ENCODE measurements at regions not wholly inside any gene's neighbourhood (a gene's known extent, or its start where the extent isn't known, plus 50 kb on each side); places are given as distances from the start of the nearest gene placed in this dataset.

DNA sequence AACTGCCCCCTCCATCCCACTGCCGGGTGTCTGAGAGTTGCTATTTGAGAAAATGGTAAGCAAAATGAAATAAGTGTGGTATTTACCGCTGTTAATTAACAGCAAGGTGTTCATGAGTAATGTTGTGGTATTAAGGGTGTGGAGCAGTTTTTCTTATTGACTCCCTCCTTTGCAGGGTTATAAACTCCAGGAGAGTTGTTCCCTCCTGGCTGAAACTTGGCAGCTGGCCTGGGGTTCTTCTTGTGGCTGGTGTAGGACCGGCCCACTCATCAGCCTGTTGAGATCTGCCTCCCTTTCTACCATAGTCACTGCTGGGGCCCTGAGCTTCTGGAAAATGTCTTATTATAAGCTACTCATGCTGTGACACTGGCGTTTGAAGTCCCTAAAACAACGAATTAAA, 128.6 kb downstream of the SOX9 start (continued):
- no peak for TF ChIP-seq NANOG (IDR thresholded peaks at IDR 0.05; ENCODE audit: borderline replicate concordance)
- TF ChIP-seq ZNF331 (CRISPR knock-in tag; IDR thresholded peaks at IDR 0.05; ENCODE audit: low read depth): no peak

DNA sequence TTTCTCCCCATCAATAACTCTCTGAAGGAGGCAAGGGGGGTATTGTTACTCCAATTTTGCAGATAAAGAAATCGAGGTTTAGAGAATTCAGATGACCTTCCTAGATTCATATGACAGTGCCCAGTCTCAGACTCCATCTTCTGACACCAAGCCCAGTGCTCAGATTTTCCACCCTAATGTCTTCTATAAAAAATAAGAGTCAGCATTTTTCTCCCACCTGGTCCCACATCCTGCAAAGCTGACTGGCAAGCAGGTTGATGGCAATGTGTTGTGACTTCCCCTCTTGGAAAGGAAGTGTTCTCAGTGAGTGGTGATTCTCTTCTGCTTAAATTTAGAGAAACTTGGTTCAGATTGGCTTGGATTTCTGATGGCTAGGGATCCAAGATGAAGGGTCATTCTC, 129.4 kb downstream of the SOX9 start:
- Mint-ChIP-seq H3K27ac (no peak overlapping the region), H3K4me1 (peaks cover 6% of the 10 kb centered on the region), H3K9me3 (peaks cover 3% of the 10 kb centered on the region; the same call in 2 of the 3 replicates), H3K36me3 (ENCODE audit: low read depth) (no peaks in the 10 kb centered on the region), H3K4me3 (no peak overlapping the region), H3K27me3 (ENCODE audit: insufficient read depth, low read depth, poor library complexity) (peaks cover 4% of the 10 kb centered on the region)
- no peak for ATAC-seq
- DNase-seq (ENCODE audit: low spot score): no peak
- no peak overlapping the region for H3K4me2 ChIP-seq
- H3K36me3 ChIP-seq (ENCODE audit: insufficient read depth): no peaks in the 10 kb centered on the region
- H3K27me3 ChIP-seq (ENCODE audit: insufficient read depth): no peaks in the 10 kb centered on the region
- TF ChIP-seq CREB1 (CRISPR knock-in tag; IDR thresholded peaks at IDR 0.05; ENCODE audit: low read depth) (no peak), STAT1 (IDR thresholded peaks at IDR 0.05; ENCODE audit: unreplicated experiment) (no peak), JUNB (IDR thresholded peaks at IDR 0.05; ENCODE audit: unreplicated experiment) (no peak), EZH2 (IDR thresholded peaks at IDR 0.05; ENCODE audit: low read depth, unreplicated experiment) (no peak), ZNF331 (CRISPR knock-in tag; IDR thresholded peaks at IDR 0.05; ENCODE audit: low read depth) (no peak), NANOG (IDR thresholded peaks at IDR 0.05; ENCODE audit: borderline replicate concordance) (no peak), ZNF114 (CRISPR knock-in tag; IDR thresholded peaks at IDR 0.05) (no peak), POLR2AphosphoS5 (IDR thresholded peaks at IDR 0.05; ENCODE audit: low read depth) (no peak), EZH2phosphoT487 (IDR thresholded peaks at IDR 0.05; ENCODE audit: unreplicated experiment) (no peak)
- TF ChIP-seq, protein P1, sequence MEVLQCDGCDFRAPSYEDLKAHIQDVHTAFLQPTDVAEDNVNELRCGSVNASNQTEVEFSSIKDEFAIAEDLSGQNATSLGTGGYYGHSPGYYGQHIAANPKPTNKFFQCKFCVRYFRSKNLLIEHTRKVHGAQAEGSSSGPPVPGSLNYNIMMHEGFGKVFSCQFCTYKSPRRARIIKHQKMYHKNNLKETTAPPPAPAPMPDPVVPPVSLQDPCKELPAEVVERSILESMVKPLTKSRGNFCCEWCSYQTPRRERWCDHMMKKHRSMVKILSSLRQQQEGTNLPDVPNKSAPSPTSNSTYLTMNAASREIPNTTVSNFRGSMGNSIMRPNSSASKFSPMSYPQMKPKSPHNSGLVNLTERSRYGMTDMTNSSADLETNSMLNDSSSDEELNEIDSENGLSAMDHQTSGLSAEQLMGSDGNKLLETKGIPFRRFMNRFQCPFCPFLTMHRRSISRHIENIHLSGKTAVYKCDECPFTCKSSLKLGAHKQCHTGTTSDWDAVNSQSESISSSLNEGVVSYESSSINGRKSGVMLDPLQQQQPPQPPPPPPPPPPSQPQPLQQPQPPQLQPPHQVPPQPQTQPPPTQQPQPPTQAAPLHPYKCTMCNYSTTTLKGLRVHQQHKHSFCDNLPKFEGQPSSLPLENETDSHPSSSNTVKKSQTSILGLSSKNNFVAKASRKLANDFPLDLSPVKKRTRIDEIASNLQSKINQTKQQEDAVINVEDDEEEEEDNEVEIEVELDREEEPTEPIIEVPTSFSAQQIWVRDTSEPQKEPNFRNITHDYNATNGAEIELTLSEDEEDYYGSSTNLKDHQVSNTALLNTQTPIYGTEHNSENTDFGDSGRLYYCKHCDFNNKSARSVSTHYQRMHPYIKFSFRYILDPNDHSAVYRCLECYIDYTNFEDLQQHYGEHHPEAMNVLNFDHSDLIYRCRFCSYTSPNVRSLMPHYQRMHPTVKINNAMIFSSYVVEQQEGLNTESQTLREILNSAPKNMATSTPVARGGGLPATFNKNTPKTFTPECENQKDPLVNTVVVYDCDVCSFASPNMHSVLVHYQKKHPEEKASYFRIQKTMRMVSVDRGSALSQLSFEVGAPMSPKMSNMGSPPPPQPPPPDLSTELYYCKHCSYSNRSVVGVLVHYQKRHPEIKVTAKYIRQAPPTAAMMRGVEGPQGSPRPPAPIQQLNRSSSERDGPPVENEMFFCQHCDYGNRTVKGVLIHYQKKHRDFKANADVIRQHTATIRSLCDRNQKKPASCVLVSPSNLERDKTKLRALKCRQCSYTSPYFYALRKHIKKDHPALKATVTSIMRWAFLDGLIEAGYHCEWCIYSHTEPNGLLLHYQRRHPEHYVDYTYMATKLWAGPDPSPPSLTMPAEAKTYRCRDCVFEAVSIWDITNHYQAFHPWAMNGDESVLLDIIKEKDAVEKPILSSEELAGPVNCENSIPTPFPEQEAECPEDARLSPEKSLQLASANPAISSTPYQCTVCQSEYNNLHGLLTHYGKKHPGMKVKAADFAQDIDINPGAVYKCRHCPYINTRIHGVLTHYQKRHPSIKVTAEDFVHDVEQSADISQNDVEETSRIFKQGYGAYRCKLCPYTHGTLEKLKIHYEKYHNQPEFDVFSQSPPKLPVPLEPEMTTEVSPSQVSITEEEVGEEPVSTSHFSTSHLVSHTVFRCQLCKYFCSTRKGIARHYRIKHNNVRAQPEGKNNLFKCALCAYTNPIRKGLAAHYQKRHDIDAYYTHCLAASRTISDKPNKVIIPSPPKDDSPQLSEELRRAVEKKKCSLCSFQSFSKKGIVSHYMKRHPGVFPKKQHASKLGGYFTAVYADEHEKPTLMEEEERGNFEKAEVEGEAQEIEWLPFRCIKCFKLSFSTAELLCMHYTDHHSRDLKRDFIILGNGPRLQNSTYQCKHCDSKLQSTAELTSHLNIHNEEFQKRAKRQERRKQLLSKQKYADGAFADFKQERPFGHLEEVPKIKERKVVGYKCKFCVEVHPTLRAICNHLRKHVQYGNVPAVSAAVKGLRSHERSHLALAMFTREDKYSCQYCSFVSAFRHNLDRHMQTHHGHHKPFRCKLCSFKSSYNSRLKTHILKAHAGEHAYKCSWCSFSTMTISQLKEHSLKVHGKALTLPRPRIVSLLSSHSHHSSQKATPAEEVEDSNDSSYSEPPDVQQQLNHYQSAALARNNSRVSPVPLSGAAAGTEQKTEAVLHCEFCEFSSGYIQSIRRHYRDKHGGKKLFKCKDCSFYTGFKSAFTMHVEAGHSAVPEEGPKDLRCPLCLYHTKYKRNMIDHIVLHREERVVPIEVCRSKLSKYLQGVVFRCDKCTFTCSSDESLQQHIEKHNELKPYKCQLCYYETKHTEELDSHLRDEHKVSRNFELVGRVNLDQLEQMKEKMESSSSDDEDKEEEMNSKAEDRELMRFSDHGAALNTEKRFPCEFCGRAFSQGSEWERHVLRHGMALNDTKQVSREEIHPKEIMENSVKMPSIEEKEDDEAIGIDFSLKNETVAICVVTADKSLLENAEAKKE (CRISPR knock-in tag; IDR thresholded peaks at IDR 0.05): no peak
- TF ChIP-seq, protein P2, sequence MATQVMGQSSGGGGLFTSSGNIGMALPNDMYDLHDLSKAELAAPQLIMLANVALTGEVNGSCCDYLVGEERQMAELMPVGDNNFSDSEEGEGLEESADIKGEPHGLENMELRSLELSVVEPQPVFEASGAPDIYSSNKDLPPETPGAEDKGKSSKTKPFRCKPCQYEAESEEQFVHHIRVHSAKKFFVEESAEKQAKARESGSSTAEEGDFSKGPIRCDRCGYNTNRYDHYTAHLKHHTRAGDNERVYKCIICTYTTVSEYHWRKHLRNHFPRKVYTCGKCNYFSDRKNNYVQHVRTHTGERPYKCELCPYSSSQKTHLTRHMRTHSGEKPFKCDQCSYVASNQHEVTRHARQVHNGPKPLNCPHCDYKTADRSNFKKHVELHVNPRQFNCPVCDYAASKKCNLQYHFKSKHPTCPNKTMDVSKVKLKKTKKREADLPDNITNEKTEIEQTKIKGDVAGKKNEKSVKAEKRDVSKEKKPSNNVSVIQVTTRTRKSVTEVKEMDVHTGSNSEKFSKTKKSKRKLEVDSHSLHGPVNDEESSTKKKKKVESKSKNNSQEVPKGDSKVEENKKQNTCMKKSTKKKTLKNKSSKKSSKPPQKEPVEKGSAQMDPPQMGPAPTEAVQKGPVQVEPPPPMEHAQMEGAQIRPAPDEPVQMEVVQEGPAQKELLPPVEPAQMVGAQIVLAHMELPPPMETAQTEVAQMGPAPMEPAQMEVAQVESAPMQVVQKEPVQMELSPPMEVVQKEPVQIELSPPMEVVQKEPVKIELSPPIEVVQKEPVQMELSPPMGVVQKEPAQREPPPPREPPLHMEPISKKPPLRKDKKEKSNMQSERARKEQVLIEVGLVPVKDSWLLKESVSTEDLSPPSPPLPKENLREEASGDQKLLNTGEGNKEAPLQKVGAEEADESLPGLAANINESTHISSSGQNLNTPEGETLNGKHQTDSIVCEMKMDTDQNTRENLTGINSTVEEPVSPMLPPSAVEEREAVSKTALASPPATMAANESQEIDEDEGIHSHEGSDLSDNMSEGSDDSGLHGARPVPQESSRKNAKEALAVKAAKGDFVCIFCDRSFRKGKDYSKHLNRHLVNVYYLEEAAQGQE (IDR thresholded peaks at IDR 0.05; ENCODE audit: unreplicated experiment): no peak
- TF ChIP-seq, protein P3, sequence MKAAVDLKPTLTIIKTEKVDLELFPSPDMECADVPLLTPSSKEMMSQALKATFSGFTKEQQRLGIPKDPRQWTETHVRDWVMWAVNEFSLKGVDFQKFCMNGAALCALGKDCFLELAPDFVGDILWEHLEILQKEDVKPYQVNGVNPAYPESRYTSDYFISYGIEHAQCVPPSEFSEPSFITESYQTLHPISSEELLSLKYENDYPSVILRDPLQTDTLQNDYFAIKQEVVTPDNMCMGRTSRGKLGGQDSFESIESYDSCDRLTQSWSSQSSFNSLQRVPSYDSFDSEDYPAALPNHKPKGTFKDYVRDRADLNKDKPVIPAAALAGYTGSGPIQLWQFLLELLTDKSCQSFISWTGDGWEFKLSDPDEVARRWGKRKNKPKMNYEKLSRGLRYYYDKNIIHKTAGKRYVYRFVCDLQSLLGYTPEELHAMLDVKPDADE (IDR thresholded peaks at IDR 0.05): no peak
- TF ChIP-seq, protein P4, sequence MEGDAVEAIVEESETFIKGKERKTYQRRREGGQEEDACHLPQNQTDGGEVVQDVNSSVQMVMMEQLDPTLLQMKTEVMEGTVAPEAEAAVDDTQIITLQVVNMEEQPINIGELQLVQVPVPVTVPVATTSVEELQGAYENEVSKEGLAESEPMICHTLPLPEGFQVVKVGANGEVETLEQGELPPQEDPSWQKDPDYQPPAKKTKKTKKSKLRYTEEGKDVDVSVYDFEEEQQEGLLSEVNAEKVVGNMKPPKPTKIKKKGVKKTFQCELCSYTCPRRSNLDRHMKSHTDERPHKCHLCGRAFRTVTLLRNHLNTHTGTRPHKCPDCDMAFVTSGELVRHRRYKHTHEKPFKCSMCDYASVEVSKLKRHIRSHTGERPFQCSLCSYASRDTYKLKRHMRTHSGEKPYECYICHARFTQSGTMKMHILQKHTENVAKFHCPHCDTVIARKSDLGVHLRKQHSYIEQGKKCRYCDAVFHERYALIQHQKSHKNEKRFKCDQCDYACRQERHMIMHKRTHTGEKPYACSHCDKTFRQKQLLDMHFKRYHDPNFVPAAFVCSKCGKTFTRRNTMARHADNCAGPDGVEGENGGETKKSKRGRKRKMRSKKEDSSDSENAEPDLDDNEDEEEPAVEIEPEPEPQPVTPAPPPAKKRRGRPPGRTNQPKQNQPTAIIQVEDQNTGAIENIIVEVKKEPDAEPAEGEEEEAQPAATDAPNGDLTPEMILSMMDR (conservative IDR thresholded peaks at IDR 0.05; ENCODE audit: low read depth in 2 of 2): no peak
- H4K20me1 ChIP-seq (replicated peaks; ENCODE audit: insufficient read depth): no peaks in the 10 kb centered on the region
- H3K4me3 ChIP-seq: no peak overlapping the region
- no peaks in the 10 kb centered on the region for H3K79me2 ChIP-seq (replicated peaks; ENCODE audit: insufficient read depth)
- no peak overlapping the region for H2AFZ ChIP-seq
- no peak overlapping the region for H3K27ac ChIP-seq (ENCODE audit: low read depth)
- no peaks in the 10 kb centered on the region for H3K4me1 ChIP-seq (ENCODE audit: insufficient read depth)
- H3K9me2 ChIP-seq (ENCODE audit: insufficient read depth): peaks cover 18% of the 10 kb centered on the region; the same call in 1 of the 2 replicates
- H3F3A ChIP-seq (replicated peaks; ENCODE audit: low read depth): no peaks in the 10 kb centered on the region

Measured in GM23338 (cell line).